H1 (cell line): ENCODE measurements at regions not wholly inside any gene's neighbourhood (a gene's known extent, or its start where the extent isn't known, plus 50 kb on each side); places are given as distances from the start of the nearest gene placed in this dataset.

ENCODE experiments used
- CTCF ChIA-PET: fragments of 300-600 bp; sonication (Branson Sonifier 250); formaldehyde crosslinking; loops from one replicate; lab custom pipeline; 2021; ENCODE audit not compliant: partially characterized antibody; lab: Charles Lee
- POLR2A ChIA-PET: fragments of 300-600 bp; sonication (Branson Sonifier 250); formaldehyde crosslinking; loops from one replicate; lab custom pipeline; 2021; ENCODE audit warnings: inconsistent platforms; ENCODE audit not compliant: partially characterized antibody; lab: Charles Lee
- DNase-seq, 2 experiments: peaks; one replicate each; pipeline versions ENCODE4 v3.0.0 to v3.0.0-alpha.2; 2010 to 2022; ENCODE audit warnings: low spot score in 2 of 2, low read depth in 1 of 2, mixed read lengths in 1 of 2
- FAIRE-seq: peaks from 2 replicates; lab custom pipeline; 2011; peaks lifted over from hg19 to GRCh38; lab: Jason Lieb, UNC
- H2AFZ ChIP-seq: 2 replicates; pipeline ENCODE4 v1.8.1; 2012; ENCODE audit warnings: low read length, inconsistent platforms
- H2AK5ac ChIP-seq: 2 replicates; pipeline ENCODE4 v1.6.1; 2013; ENCODE audit warnings: low read depth, low read length
- H2BK120ac ChIP-seq: replicated peaks from 2 replicates; pipeline ENCODE3; 2013; ENCODE audit warnings: low read depth, low read length, inconsistent platforms
- H2BK12ac ChIP-seq: 2 replicates; pipeline ENCODE4 v1.6.1; 2013; ENCODE audit warnings: low read depth, low read length
- H2BK15ac ChIP-seq: 2 replicates; pipeline ENCODE4 v1.6.1; 2013; ENCODE audit warnings: low read length
- H2BK20ac ChIP-seq: 2 replicates; pipeline ENCODE4 v1.6.1; 2013; ENCODE audit warnings: low read length
- H2BK5ac ChIP-seq: 2 replicates; pipeline ENCODE4 v1.6.1; 2013; ENCODE audit warnings: low read depth, low read length
- H3K14ac ChIP-seq: 2 replicates; pipeline ENCODE4 v1.6.1; 2013; ENCODE audit warnings: inconsistent platforms; ENCODE audit not compliant: insufficient read length
- H3K18ac ChIP-seq: 2 replicates; pipeline ENCODE4 v1.6.1; 2013; ENCODE audit warnings: low read length; ENCODE audit errors: extremely low read depth
- H3K23ac ChIP-seq: 2 replicates; pipeline ENCODE4 v1.6.1; 2013; ENCODE audit warnings: inconsistent platforms; ENCODE audit not compliant: insufficient read length
- H3K23me2 ChIP-seq: 2 replicates; pipeline ENCODE4 v1.6.1; 2013; ENCODE audit warnings: low read depth, low read length
- H3K27ac ChIP-seq: 2 replicates; pipeline ENCODE4 v1.6.1; 2011; ENCODE audit warnings: low read depth, low read length, inconsistent platforms
- H3K27me3 ChIP-seq, 4 experiments: replicated peaks in 1 of 4; 1 replicate in 1 of 4; 2 replicates in 3 of 4; pipeline versions ENCODE4 v1.6.1 to v1.8.1; 2011 to 2013; ENCODE audit warnings: low read length in 3 of 4, mild to moderate bottlenecking in 3 of 4, inconsistent platforms in 2 of 4, mixed read lengths in 2 of 4, moderate library complexity in 1 of 4; ENCODE audit not compliant: control insufficient read depth in 3 of 4, insufficient read depth in 3 of 4; ENCODE audit errors: extremely low read depth in 1 of 4
- H3K36me3 ChIP-seq, 4 experiments: 2 replicates each; pipeline versions ENCODE4 v1.6.1 to v1.8.1; 2011 to 2013; ENCODE audit warnings: mild to moderate bottlenecking in 4 of 4, low read length in 3 of 4, moderate library complexity in 2 of 4, control low read depth in 1 of 4, inconsistent platforms in 1 of 4; ENCODE audit not compliant: insufficient read depth in 4 of 4, control insufficient read depth in 2 of 4
- H3K4ac ChIP-seq: replicated peaks from 2 replicates; pipeline ENCODE3; 2013; ENCODE audit warnings: low read length, low read depth, mixed read lengths, inconsistent platforms; ENCODE audit not compliant: insufficient read length
- H3K4me1 ChIP-seq, 4 experiments: replicated peaks in 1 of 4; 1 replicate in 1 of 4; 2 replicates in 3 of 4; pipeline versions ENCODE4 v1.6.1 to v1.8.1; 2011 to 2013; ENCODE audit warnings: low read length in 3 of 4, inconsistent platforms in 2 of 4, mixed read lengths in 1 of 4; ENCODE audit not compliant: insufficient read depth in 4 of 4, control insufficient read depth in 3 of 4
- H3K4me2 ChIP-seq, 2 experiments: 2 replicates each; pipeline versions ENCODE4 v1.6.1 to v1.8.1; 2011 to 2013; ENCODE audit warnings: low read depth in 2 of 2, low read length in 2 of 2, control low read depth in 1 of 2, inconsistent platforms in 1 of 2, mild to moderate bottlenecking in 1 of 2; ENCODE audit not compliant: insufficient read depth in 1 of 2
- H3K4me3 ChIP-seq, 4 experiments: fragments of 200-600, 300-600 bp in 1 of 4; sonication (generic), shearing (Covaris generic), sonication (Bioruptor Twin) in 1 of 4; 2 replicates each; pipeline versions ENCODE4 v1.5.1 to v1.8.1; 2011 to 2016; ENCODE audit warnings: low read length in 4 of 4, low read depth in 3 of 4, control low read depth in 2 of 4, inconsistent platforms in 2 of 4, mild to moderate bottlenecking in 2 of 4, mixed read lengths in 1 of 4, moderate library complexity in 1 of 4; ENCODE audit not compliant: insufficient read depth in 2 of 4; ENCODE audit errors: extremely low read depth in 1 of 4
- H3K56ac ChIP-seq: replicated peaks from 2 replicates; pipeline ENCODE3; 2013; ENCODE audit warnings: low read depth, mild to moderate bottlenecking, mixed read lengths, low read length, inconsistent platforms; ENCODE audit not compliant: insufficient read length
- H3K79me1 ChIP-seq: 2 replicates; pipeline ENCODE4 v1.6.1; 2013; ENCODE audit warnings: low read depth, low read length, control low read depth
- H3K79me2 ChIP-seq, 2 experiments: 2 replicates each; pipeline versions ENCODE4 v1.6.1 to v1.8.1; 2012 to 2013; ENCODE audit warnings: low read length in 2 of 2, mild to moderate bottlenecking in 2 of 2, inconsistent platforms in 1 of 2; ENCODE audit not compliant: insufficient read depth in 2 of 2, control insufficient read depth in 1 of 2
- H3K9ac ChIP-seq, 4 experiments: replicated peaks in 1 of 4; 1 replicate in 1 of 4; 2 replicates in 3 of 4; pipeline versions ENCODE4 v1.6.1 to v1.8.1; 2011 to 2013; ENCODE audit warnings: low read depth in 3 of 4, low read length in 3 of 4, control low read depth in 2 of 4, mild to moderate bottlenecking in 2 of 4, moderate library complexity in 2 of 4, inconsistent platforms in 1 of 4; ENCODE audit errors: extremely low read depth in 1 of 4
- H3K9me3 ChIP-seq, 2 experiments: 2 replicates each; pipeline versions ENCODE4 v1.6.1 to v1.8.1; 2012 to 2013; ENCODE audit warnings: mild to moderate bottlenecking in 2 of 2, moderate library complexity in 2 of 2, control low read depth in 1 of 2, inconsistent platforms in 1 of 2, low read depth in 1 of 2, low read length in 1 of 2, mixed read lengths in 1 of 2; ENCODE audit not compliant: insufficient read depth in 2 of 2
- H4K20me1 ChIP-seq, 2 experiments: replicated peaks in 1 of 2; 2 replicates each; pipeline versions ENCODE3 to v1.8.1; 2011 to 2013; ENCODE audit warnings: inconsistent platforms in 2 of 2, low read length in 2 of 2, mild to moderate bottlenecking in 1 of 2; ENCODE audit not compliant: insufficient read depth in 2 of 2, control insufficient read depth in 1 of 2
- H4K5ac ChIP-seq: 2 replicates; pipeline ENCODE4 v1.6.1; 2013; ENCODE audit warnings: low read length, low read depth, mixed read lengths, inconsistent platforms; ENCODE audit not compliant: insufficient read length
- H4K8ac ChIP-seq: 2 replicates; pipeline ENCODE4 v1.8.0; 2013; ENCODE audit warnings: mild to moderate bottlenecking, moderate library complexity, low read length, inconsistent platforms; ENCODE audit not compliant: insufficient read depth; ENCODE audit errors: extremely low read depth
- H4K91ac ChIP-seq: replicated peaks from 2 replicates; pipeline ENCODE3; 2013; ENCODE audit warnings: low read length, mixed read lengths, inconsistent platforms; ENCODE audit not compliant: insufficient read length
- HDAC2 ChIP-seq, 2 experiments: fragments of 300-600 bp in 1 of 2; sonication (generic) in 1 of 2; IDR thresholded peaks; 2 replicates each; pipeline ENCODE4 v1.6.1; 2011 to 2012; ENCODE audit warnings: low read depth in 2 of 2, low read length in 2 of 2, mild to moderate bottlenecking in 2 of 2, moderate library complexity in 2 of 2, borderline replicate concordance in 1 of 2, inconsistent platforms in 1 of 2
- JUND ChIP-seq: IDR thresholded peaks from 2 replicates; pipeline ENCODE4 v1.6.1; 2011; ENCODE audit warnings: mild to moderate bottlenecking, improper control_type of control experiment, low read length
- POU5F1 ChIP-seq: IDR thresholded peaks from 2 replicates; pipeline ENCODE4 v1.6.1; 2011; ENCODE audit warnings: low read depth, mild to moderate bottlenecking, low read length, moderate library complexity
- TAF1 ChIP-seq: IDR thresholded peaks from 2 replicates; pipeline ENCODE4 v1.6.1; 2011; ENCODE audit warnings: mild to moderate bottlenecking, low read depth, low read length
- TBP ChIP-seq: IDR thresholded peaks from 2 replicates; pipeline ENCODE4 v1.6.1; 2011; ENCODE audit warnings: low read depth, low read length, improper control_type of control experiment
- WGBS, 2 experiments: shearing (Covaris generic) in 1 of 2; methylation state at CpG; one replicate each; pipeline versions ENCODE4 v1.1.6 to v1.1.7; 2013 to 2015; ENCODE audit warnings: low lambda C conversion rate in 2 of 2, mixed read lengths in 2 of 2, inconsistent platforms in 1 of 2, low coverage in 1 of 2, missing lambda C conversion rate in 1 of 2; ENCODE audit not compliant: insufficient replicate concordance in 2 of 2, insufficient coverage in 1 of 2, insufficient read length in 1 of 2; ENCODE audit errors: extremely low coverage in 1 of 2, missing lambda C conversion rate in 1 of 2; 5-methylcytosine and 5-hydroxymethylcytosine counted together

GRCh38 chr5:91457681-91458058, 74.6 kb upstream of the ARRDC3 start:
- TF ChIP-seq HDAC2 (IDR thresholded peaks at IDR 0.05; ENCODE audit: borderline replicate concordance in 1 of 2, low read depth in 2 of 2, low read length in 2 of 2) (no peak), TAF1 (no peak), JUND (no peak), POU5F1 (no peak), TBP (no peak)

More at GRCh38 chr5:91457681-91458058, 74.6 kb upstream of the ARRDC3 start:
- Histone ChIP-seq H3K18ac (no peak overlapping the region), H2BK20ac (no peak overlapping the region), H3K9me3 (no peaks in the 10 kb centered on the region), H3K14ac (no peak overlapping the region), H2BK15ac (no peak overlapping the region), H3K4me1 (peaks cover 0 to 6% (median 2%) of the 10 kb centered on the region in 4 experiments; a peak in 4 of 7 replicates), H4K20me1 (no peaks in the 10 kb centered on the region), H3K23me2 (no peaks in the 10 kb centered on the region), H4K5ac (no peak overlapping the region), H3K36me3 (no peaks in the 10 kb centered on the region), H3K27ac (no peak overlapping the region), H3K4me3 (peak overlapping the region in 1 of 4 experiments; percentile 7; a peak in 1 of 8 replicates), H3K27me3 (peaks cover 0 to 2% (median under 1%) of the 10 kb centered on the region in 4 experiments; a peak in 4 of 7 replicates), H2AK5ac (no peak overlapping the region), H4K8ac (no peak overlapping the region), H2BK5ac (no peak overlapping the region), H3K56ac (no peak overlapping the region), H3K23ac (no peak overlapping the region), H3K4ac (no peak overlapping the region), H3K4me2 (no peak overlapping the region), H3K79me1 (no peaks in the 10 kb centered on the region), H2AFZ (no peak overlapping the region), H3K79me2 (no peaks in the 10 kb centered on the region), H2BK120ac (no peak overlapping the region), H3K9ac (no peak overlapping the region), H4K91ac (no peak overlapping the region), H2BK12ac (no peak overlapping the region)
- CTCF ChIA-PET, result interaction anchor here (1.5 kb wide), 1 partner anchor 36 kb away, joined by 3 read pairs; no protein-coding TSS in a partner anchor
- POLR2A ChIA-PET, result no interaction called here
- DNase-seq (no peak), FAIRE-seq (no peak)
- WGBS, 2 experiments, result 63% methylated on average over 1 of the region's 1 CpG; no CpG with 5 or more reads in 1 of the 2 experiments
